ENCODE measurements at regions not wholly inside any gene's neighbourhood (a gene's known extent, or its start where the extent isn't known, plus 50 kb on each side); places are given as distances from the start of the nearest gene placed in this dataset.

GRCh38 chr5:1973391-1974013 is 90.8 kb upstream of the IRX4 start (continued):
- TF ChIP-seq NANOG (IDR thresholded peaks at IDR 0.05; ENCODE audit: borderline replicate concordance) (no peak), CREB1 (CRISPR knock-in tag; IDR thresholded peaks at IDR 0.05; ENCODE audit: low read depth) (no peak), STAT1 (IDR thresholded peaks at IDR 0.05; ENCODE audit: unreplicated experiment) (no peak), EZH2 (IDR thresholded peaks at IDR 0.05; ENCODE audit: low read depth, unreplicated experiment) (no peak), ZNF331 (CRISPR knock-in tag; IDR thresholded peaks at IDR 0.05; ENCODE audit: low read depth) (no peak), ETS1 (IDR thresholded peaks at IDR 0.05) (no peak)
- TF ChIP-seq, protein P1, sequence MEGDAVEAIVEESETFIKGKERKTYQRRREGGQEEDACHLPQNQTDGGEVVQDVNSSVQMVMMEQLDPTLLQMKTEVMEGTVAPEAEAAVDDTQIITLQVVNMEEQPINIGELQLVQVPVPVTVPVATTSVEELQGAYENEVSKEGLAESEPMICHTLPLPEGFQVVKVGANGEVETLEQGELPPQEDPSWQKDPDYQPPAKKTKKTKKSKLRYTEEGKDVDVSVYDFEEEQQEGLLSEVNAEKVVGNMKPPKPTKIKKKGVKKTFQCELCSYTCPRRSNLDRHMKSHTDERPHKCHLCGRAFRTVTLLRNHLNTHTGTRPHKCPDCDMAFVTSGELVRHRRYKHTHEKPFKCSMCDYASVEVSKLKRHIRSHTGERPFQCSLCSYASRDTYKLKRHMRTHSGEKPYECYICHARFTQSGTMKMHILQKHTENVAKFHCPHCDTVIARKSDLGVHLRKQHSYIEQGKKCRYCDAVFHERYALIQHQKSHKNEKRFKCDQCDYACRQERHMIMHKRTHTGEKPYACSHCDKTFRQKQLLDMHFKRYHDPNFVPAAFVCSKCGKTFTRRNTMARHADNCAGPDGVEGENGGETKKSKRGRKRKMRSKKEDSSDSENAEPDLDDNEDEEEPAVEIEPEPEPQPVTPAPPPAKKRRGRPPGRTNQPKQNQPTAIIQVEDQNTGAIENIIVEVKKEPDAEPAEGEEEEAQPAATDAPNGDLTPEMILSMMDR (conservative IDR thresholded peaks at IDR 0.05; ENCODE audit: low read depth in 2 of 2): no peak
- TF ChIP-seq, protein P2, sequence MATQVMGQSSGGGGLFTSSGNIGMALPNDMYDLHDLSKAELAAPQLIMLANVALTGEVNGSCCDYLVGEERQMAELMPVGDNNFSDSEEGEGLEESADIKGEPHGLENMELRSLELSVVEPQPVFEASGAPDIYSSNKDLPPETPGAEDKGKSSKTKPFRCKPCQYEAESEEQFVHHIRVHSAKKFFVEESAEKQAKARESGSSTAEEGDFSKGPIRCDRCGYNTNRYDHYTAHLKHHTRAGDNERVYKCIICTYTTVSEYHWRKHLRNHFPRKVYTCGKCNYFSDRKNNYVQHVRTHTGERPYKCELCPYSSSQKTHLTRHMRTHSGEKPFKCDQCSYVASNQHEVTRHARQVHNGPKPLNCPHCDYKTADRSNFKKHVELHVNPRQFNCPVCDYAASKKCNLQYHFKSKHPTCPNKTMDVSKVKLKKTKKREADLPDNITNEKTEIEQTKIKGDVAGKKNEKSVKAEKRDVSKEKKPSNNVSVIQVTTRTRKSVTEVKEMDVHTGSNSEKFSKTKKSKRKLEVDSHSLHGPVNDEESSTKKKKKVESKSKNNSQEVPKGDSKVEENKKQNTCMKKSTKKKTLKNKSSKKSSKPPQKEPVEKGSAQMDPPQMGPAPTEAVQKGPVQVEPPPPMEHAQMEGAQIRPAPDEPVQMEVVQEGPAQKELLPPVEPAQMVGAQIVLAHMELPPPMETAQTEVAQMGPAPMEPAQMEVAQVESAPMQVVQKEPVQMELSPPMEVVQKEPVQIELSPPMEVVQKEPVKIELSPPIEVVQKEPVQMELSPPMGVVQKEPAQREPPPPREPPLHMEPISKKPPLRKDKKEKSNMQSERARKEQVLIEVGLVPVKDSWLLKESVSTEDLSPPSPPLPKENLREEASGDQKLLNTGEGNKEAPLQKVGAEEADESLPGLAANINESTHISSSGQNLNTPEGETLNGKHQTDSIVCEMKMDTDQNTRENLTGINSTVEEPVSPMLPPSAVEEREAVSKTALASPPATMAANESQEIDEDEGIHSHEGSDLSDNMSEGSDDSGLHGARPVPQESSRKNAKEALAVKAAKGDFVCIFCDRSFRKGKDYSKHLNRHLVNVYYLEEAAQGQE (IDR thresholded peaks at IDR 0.05; ENCODE audit: unreplicated experiment): no peak

GRCh38 chr5:1971944-1972343 is 89.2 kb upstream of the IRX4 start:
- Mint-ChIP-seq H3K9me3 (peaks cover 2% of the 10 kb centered on the region; the same call in 1 of the 3 replicates), H3K36me3 (ENCODE audit: low read depth) (no peaks in the 10 kb centered on the region; the same call in 2 of the 3 replicates), H3K4me1 (peaks cover 20% of the 10 kb centered on the region), H3K4me3 (no peak overlapping the region), H3K27ac (no peak overlapping the region), H3K27me3 (ENCODE audit: insufficient read depth, low read depth, poor library complexity) (peaks cover 8% of the 10 kb centered on the region)
- DNase-seq (ENCODE audit: low spot score) (no peak), ATAC-seq (no peak)
- Histone ChIP-seq H3K4me1 (ENCODE audit: insufficient read depth) (peaks cover 2% of the 10 kb centered on the region), H3K27ac (ENCODE audit: low read depth) (no peak overlapping the region), H2AFZ (no peak overlapping the region), H3K36me3 (ENCODE audit: insufficient read depth) (no peaks in the 10 kb centered on the region), H3F3A (replicated peaks; ENCODE audit: low read depth) (no peaks in the 10 kb centered on the region), H3K9me2 (ENCODE audit: insufficient read depth) (no peaks in the 10 kb centered on the region), H3K4me2 (no peak overlapping the region), H3K79me2 (replicated peaks; ENCODE audit: insufficient read depth) (no peaks in the 10 kb centered on the region), H3K4me3 (no peak overlapping the region), H4K20me1 (replicated peaks; ENCODE audit: insufficient read depth) (no peaks in the 10 kb centered on the region), H3K27me3 (ENCODE audit: insufficient read depth) (no peaks in the 10 kb centered on the region)
- TF ChIP-seq ZNF331 (CRISPR knock-in tag; IDR thresholded peaks at IDR 0.05; ENCODE audit: low read depth) (no peak), POLR2AphosphoS5 (IDR thresholded peaks at IDR 0.05; ENCODE audit: low read depth) (no peak), ETS1 (IDR thresholded peaks at IDR 0.05) (no peak), ZNF114 (CRISPR knock-in tag; IDR thresholded peaks at IDR 0.05) (no peak)
- TF ChIP-seq, protein P3, sequence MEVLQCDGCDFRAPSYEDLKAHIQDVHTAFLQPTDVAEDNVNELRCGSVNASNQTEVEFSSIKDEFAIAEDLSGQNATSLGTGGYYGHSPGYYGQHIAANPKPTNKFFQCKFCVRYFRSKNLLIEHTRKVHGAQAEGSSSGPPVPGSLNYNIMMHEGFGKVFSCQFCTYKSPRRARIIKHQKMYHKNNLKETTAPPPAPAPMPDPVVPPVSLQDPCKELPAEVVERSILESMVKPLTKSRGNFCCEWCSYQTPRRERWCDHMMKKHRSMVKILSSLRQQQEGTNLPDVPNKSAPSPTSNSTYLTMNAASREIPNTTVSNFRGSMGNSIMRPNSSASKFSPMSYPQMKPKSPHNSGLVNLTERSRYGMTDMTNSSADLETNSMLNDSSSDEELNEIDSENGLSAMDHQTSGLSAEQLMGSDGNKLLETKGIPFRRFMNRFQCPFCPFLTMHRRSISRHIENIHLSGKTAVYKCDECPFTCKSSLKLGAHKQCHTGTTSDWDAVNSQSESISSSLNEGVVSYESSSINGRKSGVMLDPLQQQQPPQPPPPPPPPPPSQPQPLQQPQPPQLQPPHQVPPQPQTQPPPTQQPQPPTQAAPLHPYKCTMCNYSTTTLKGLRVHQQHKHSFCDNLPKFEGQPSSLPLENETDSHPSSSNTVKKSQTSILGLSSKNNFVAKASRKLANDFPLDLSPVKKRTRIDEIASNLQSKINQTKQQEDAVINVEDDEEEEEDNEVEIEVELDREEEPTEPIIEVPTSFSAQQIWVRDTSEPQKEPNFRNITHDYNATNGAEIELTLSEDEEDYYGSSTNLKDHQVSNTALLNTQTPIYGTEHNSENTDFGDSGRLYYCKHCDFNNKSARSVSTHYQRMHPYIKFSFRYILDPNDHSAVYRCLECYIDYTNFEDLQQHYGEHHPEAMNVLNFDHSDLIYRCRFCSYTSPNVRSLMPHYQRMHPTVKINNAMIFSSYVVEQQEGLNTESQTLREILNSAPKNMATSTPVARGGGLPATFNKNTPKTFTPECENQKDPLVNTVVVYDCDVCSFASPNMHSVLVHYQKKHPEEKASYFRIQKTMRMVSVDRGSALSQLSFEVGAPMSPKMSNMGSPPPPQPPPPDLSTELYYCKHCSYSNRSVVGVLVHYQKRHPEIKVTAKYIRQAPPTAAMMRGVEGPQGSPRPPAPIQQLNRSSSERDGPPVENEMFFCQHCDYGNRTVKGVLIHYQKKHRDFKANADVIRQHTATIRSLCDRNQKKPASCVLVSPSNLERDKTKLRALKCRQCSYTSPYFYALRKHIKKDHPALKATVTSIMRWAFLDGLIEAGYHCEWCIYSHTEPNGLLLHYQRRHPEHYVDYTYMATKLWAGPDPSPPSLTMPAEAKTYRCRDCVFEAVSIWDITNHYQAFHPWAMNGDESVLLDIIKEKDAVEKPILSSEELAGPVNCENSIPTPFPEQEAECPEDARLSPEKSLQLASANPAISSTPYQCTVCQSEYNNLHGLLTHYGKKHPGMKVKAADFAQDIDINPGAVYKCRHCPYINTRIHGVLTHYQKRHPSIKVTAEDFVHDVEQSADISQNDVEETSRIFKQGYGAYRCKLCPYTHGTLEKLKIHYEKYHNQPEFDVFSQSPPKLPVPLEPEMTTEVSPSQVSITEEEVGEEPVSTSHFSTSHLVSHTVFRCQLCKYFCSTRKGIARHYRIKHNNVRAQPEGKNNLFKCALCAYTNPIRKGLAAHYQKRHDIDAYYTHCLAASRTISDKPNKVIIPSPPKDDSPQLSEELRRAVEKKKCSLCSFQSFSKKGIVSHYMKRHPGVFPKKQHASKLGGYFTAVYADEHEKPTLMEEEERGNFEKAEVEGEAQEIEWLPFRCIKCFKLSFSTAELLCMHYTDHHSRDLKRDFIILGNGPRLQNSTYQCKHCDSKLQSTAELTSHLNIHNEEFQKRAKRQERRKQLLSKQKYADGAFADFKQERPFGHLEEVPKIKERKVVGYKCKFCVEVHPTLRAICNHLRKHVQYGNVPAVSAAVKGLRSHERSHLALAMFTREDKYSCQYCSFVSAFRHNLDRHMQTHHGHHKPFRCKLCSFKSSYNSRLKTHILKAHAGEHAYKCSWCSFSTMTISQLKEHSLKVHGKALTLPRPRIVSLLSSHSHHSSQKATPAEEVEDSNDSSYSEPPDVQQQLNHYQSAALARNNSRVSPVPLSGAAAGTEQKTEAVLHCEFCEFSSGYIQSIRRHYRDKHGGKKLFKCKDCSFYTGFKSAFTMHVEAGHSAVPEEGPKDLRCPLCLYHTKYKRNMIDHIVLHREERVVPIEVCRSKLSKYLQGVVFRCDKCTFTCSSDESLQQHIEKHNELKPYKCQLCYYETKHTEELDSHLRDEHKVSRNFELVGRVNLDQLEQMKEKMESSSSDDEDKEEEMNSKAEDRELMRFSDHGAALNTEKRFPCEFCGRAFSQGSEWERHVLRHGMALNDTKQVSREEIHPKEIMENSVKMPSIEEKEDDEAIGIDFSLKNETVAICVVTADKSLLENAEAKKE (CRISPR knock-in tag; IDR thresholded peaks at IDR 0.05): no peak

All from GM23338 (cell line).